Liver (tissue), 3 donors: ENCODE measurements at regions not wholly inside any gene's neighbourhood (a gene's known extent, or its start where the extent isn't known, plus 50 kb on each side); places are given as distances from the start of the nearest gene placed in this dataset.

Experiments used
- EGR1 ChIP-seq, 2 donors: IDR thresholded peaks; 2 replicates each; pipeline ENCODE4 v1.6.1; 2016 to 2018; ENCODE audit warnings: antibody characterized with exemption in 2 of 2, low read depth in 2 of 2
- FOXA1 ChIP-seq: IDR thresholded peaks from 2 replicates; pipeline ENCODE4 v1.6.1; 2016; ENCODE audit warnings: antibody characterized with exemption
- GABPA ChIP-seq, 2 donors: IDR thresholded peaks in 1 of 2; conservative IDR thresholded peaks in 1 of 2; 2 replicates each; pipeline ENCODE4 v1.6.1; 2016; ENCODE audit warnings: antibody characterized with exemption in 2 of 2, mild to moderate bottlenecking in 1 of 2, moderate library complexity in 1 of 2
- JUND ChIP-seq, 2 donors: IDR thresholded peaks; 2 replicates each; pipeline ENCODE4 v1.6.1; 2016; ENCODE audit warnings: antibody characterized with exemption in 2 of 2
- MAX ChIP-seq: IDR thresholded peaks from 2 replicates; pipeline ENCODE4 v1.6.1; 2016; ENCODE audit warnings: antibody characterized with exemption
- RXRA ChIP-seq, 2 donors: IDR thresholded peaks; 2 replicates each; pipeline ENCODE4 v1.6.1; 2017 to 2018; ENCODE audit warnings: antibody characterized with exemption in 2 of 2, mild to moderate bottlenecking in 1 of 2
- SP1 ChIP-seq: IDR thresholded peaks from 2 replicates; pipeline ENCODE4 v1.6.1; 2018; ENCODE audit warnings: antibody characterized with exemption, mild to moderate bottlenecking
- TAF1 ChIP-seq: conservative IDR thresholded peaks from 2 replicates; pipeline ENCODE4 v1.6.1; 2016; ENCODE audit warnings: antibody characterized with exemption, mild to moderate bottlenecking
- YY1 ChIP-seq: IDR thresholded peaks from 2 replicates; pipeline ENCODE4 v1.6.1; 2016; ENCODE audit warnings: antibody characterized with exemption, mild to moderate bottlenecking
- TF ChIP-seq, protein P1 (sequence below): fragments of 150-350 bp; IDR thresholded peaks from 2 replicates; pipeline ENCODE4 v1.5.1; 2017; ENCODE audit warnings: improper control_type of control experiment, low read depth, low read length; ENCODE audit not compliant: missing input control
- TF ChIP-seq, protein P2 (sequence below): IDR thresholded peaks from 2 replicates; pipeline ENCODE4 v1.6.1; 2016; ENCODE audit warnings: antibody characterized with exemption, mild to moderate bottlenecking
- TF ChIP-seq, protein P3 (sequence below): IDR thresholded peaks from 2 replicates; pipeline ENCODE4 v1.6.1; 2016; ENCODE audit warnings: antibody characterized with exemption
- TF ChIP-seq, protein P4 (sequence below): IDR thresholded peaks from 2 replicates; pipeline ENCODE4 v1.6.1; 2016; ENCODE audit warnings: antibody characterized with exemption
- donor health status: healthy.
- donor health status: healthy.

GRCh38 chr11:134863294-134863693 is 451.3 kb upstream of the B3GAT1 start:
- TF ChIP-seq YY1 (no peak), MAX (no peak), TAF1 (no peak), RXRA (IDR thresholded peaks at IDR 0.05) (no peak), EGR1 (IDR thresholded peaks at IDR 0.05; ENCODE audit: low read depth in 2 of 2) (no peak), SP1 (no peak), FOXA1 (no peak), JUND (IDR thresholded peaks at IDR 0.05) (no peak), GABPA (IDR thresholded peaks at IDR 0.05 in 1 of 2, conservative IDR thresholded peaks at IDR 0.05 in 1 of 2) (no peak)
- TF ChIP-seq, protein P1, sequence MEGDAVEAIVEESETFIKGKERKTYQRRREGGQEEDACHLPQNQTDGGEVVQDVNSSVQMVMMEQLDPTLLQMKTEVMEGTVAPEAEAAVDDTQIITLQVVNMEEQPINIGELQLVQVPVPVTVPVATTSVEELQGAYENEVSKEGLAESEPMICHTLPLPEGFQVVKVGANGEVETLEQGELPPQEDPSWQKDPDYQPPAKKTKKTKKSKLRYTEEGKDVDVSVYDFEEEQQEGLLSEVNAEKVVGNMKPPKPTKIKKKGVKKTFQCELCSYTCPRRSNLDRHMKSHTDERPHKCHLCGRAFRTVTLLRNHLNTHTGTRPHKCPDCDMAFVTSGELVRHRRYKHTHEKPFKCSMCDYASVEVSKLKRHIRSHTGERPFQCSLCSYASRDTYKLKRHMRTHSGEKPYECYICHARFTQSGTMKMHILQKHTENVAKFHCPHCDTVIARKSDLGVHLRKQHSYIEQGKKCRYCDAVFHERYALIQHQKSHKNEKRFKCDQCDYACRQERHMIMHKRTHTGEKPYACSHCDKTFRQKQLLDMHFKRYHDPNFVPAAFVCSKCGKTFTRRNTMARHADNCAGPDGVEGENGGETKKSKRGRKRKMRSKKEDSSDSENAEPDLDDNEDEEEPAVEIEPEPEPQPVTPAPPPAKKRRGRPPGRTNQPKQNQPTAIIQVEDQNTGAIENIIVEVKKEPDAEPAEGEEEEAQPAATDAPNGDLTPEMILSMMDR: no peak
- TF ChIP-seq, protein P2, sequence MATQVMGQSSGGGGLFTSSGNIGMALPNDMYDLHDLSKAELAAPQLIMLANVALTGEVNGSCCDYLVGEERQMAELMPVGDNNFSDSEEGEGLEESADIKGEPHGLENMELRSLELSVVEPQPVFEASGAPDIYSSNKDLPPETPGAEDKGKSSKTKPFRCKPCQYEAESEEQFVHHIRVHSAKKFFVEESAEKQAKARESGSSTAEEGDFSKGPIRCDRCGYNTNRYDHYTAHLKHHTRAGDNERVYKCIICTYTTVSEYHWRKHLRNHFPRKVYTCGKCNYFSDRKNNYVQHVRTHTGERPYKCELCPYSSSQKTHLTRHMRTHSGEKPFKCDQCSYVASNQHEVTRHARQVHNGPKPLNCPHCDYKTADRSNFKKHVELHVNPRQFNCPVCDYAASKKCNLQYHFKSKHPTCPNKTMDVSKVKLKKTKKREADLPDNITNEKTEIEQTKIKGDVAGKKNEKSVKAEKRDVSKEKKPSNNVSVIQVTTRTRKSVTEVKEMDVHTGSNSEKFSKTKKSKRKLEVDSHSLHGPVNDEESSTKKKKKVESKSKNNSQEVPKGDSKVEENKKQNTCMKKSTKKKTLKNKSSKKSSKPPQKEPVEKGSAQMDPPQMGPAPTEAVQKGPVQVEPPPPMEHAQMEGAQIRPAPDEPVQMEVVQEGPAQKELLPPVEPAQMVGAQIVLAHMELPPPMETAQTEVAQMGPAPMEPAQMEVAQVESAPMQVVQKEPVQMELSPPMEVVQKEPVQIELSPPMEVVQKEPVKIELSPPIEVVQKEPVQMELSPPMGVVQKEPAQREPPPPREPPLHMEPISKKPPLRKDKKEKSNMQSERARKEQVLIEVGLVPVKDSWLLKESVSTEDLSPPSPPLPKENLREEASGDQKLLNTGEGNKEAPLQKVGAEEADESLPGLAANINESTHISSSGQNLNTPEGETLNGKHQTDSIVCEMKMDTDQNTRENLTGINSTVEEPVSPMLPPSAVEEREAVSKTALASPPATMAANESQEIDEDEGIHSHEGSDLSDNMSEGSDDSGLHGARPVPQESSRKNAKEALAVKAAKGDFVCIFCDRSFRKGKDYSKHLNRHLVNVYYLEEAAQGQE: no peak
- TF ChIP-seq, protein P3, sequence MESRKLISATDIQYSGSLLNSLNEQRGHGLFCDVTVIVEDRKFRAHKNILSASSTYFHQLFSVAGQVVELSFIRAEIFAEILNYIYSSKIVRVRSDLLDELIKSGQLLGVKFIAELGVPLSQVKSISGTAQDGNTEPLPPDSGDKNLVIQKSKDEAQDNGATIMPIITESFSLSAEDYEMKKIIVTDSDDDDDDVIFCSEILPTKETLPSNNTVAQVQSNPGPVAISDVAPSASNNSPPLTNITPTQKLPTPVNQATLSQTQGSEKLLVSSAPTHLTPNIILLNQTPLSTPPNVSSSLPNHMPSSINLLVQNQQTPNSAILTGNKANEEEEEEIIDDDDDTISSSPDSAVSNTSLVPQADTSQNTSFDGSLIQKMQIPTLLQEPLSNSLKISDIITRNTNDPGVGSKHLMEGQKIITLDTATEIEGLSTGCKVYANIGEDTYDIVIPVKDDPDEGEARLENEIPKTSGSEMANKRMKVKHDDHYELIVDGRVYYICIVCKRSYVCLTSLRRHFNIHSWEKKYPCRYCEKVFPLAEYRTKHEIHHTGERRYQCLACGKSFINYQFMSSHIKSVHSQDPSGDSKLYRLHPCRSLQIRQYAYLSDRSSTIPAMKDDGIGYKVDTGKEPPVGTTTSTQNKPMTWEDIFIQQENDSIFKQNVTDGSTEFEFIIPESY: no peak
- TF ChIP-seq, protein P4, sequence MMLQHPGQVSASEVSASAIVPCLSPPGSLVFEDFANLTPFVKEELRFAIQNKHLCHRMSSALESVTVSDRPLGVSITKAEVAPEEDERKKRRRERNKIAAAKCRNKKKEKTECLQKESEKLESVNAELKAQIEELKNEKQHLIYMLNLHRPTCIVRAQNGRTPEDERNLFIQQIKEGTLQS: no peak
